ENCODE measurements at regions not wholly inside any gene's neighbourhood (a gene's known extent, or its start where the extent isn't known, plus 50 kb on each side); places are given as distances from the start of the nearest gene placed in this dataset.

- TF ChIP-seq EZH2 (IDR thresholded peaks at IDR 0.05; ENCODE audit: low read depth, unreplicated experiment) = no peak
- no peak for TF ChIP-seq CTCF (conservative IDR thresholded peaks at IDR 0.05; ENCODE audit: low read depth in 2 of 2)
- TF ChIP-seq EZH2phosphoT487 (IDR thresholded peaks at IDR 0.05; ENCODE audit: unreplicated experiment) = no peak
Measured at GRCh38 chrX:107565931-107566603, 62.2 kb upstream of the PRPS1 start.
